IMR-90 (cell line): ENCODE measurements at regions not wholly inside any gene's neighbourhood (a gene's known extent, or its start where the extent isn't known, plus 50 kb on each side); places are given as distances from the start of the nearest gene placed in this dataset.

Source experiments
- ATAC-seq: fragments of 200-7000 bp; cut with Tn5 transposase; 2 replicates; pipeline ENCODE4 v1.9.1; 2020; ENCODE audit warnings: low read depth, mild to moderate bottlenecking, moderate library complexity
- BruUV-seq: library from RNA; stranded (reverse); fragments of 400-500 nt; replicated peaks from 2 replicates; lab custom pipeline; 2021; lab: Mats Ljungman, UMichigan
- CTCF ChIA-PET: fragments of 300-600 bp; formaldehyde crosslinking; extraction: SDS; loops from one replicate; lab custom pipeline; 2021; ENCODE audit warnings: antibody characterized with exemption; lab: Yijun Ruan, JAX
- POLR2A ChIA-PET: fragments of 300-600 bp; sonication (Branson Sonifier 250); formaldehyde crosslinking; loops from one replicate; lab custom pipeline; 2022; ENCODE audit warnings: antibody characterized with exemption; ENCODE audit not compliant: unreplicated experiment; lab: Charles Lee
- DNase-seq: peaks from one replicate; pipeline ENCODE4 v3.0.0; 2013
- H2AFZ ChIP-seq: replicated peaks from 2 replicates; pipeline ENCODE3; 2013; ENCODE audit warnings: low read length, mild to moderate bottlenecking; ENCODE audit not compliant: poor library complexity
- H2AK5ac ChIP-seq: 2 replicates; pipeline ENCODE4 v1.6.1; 2013; ENCODE audit warnings: low read depth, low read length, inconsistent platforms
- H2AK9ac ChIP-seq: replicated peaks from 2 replicates; pipeline ENCODE3; 2013; ENCODE audit warnings: mild to moderate bottlenecking, low read depth, low read length, moderate library complexity; ENCODE audit not compliant: poor library complexity
- H2BK120ac ChIP-seq: 2 replicates; pipeline ENCODE4 v1.6.1; 2013; ENCODE audit warnings: low read depth, low read length, inconsistent platforms
- H2BK15ac ChIP-seq: 3 replicates; pipeline ENCODE4 v1.6.1; 2013; ENCODE audit warnings: low read depth, low read length, inconsistent platforms
- H2BK20ac ChIP-seq: 2 replicates; pipeline ENCODE4 v1.6.1; 2013; ENCODE audit warnings: low read depth, mild to moderate bottlenecking, inconsistent platforms, low read length, moderate library complexity
- H2BK5ac ChIP-seq: 2 replicates; pipeline ENCODE4 v1.6.1; 2013; ENCODE audit warnings: mild to moderate bottlenecking, low read depth, low read length, inconsistent platforms; ENCODE audit not compliant: poor library complexity, severe bottlenecking
- H3K14ac ChIP-seq: replicated peaks from 2 replicates; pipeline ENCODE4 v1.6.1; 2013; ENCODE audit warnings: low read depth, low read length, inconsistent platforms
- H3K18ac ChIP-seq: 2 replicates; pipeline ENCODE4 v1.6.1; 2013; ENCODE audit warnings: low read depth, low read length, control low read depth
- H3K23ac ChIP-seq: 2 replicates; pipeline ENCODE4 v1.6.1; 2013; ENCODE audit warnings: low read depth, low read length, inconsistent platforms
- H3K27ac ChIP-seq: 2 replicates; pipeline ENCODE4 v1.5.1; 2013; ENCODE audit warnings: mild to moderate bottlenecking, control low read depth, low read length; ENCODE audit not compliant: insufficient read depth
- H3K27me3 ChIP-seq: 2 replicates; pipeline ENCODE4 v1.6.1; 2013; ENCODE audit warnings: low read length; ENCODE audit not compliant: control insufficient read depth, insufficient read depth
- H3K36me3 ChIP-seq: 2 replicates; pipeline ENCODE4 v1.6.1; 2013; ENCODE audit warnings: low read length, mixed read lengths; ENCODE audit not compliant: control insufficient read depth, insufficient read depth
- H3K4ac ChIP-seq: 2 replicates; pipeline ENCODE4 v1.6.1; 2013; ENCODE audit warnings: low read depth, low read length, inconsistent platforms
- H3K4me1 ChIP-seq: 2 replicates; pipeline ENCODE4 v1.6.1; 2013; ENCODE audit warnings: low read length, mixed read lengths; ENCODE audit not compliant: control insufficient read depth, insufficient read depth
- H3K4me2 ChIP-seq: 2 replicates; pipeline ENCODE4 v1.6.1; 2013; ENCODE audit warnings: low read depth, mild to moderate bottlenecking, control low read depth, low read length, moderate library complexity
- H3K4me3 ChIP-seq: 2 replicates; pipeline ENCODE4 v1.5.1; 2013; ENCODE audit warnings: low read depth, mild to moderate bottlenecking, control low read depth, low read length, moderate library complexity; ENCODE audit not compliant: insufficient read depth
- H3K56ac ChIP-seq: 2 replicates; pipeline ENCODE4 v1.6.1; 2013; ENCODE audit warnings: low read length, inconsistent platforms; ENCODE audit not compliant: insufficient read depth; ENCODE audit errors: extremely low read depth
- H3K79me1 ChIP-seq, 2 experiments: 2 replicates each; pipeline ENCODE4 v1.6.1; 2013; ENCODE audit warnings: low read length in 2 of 2, inconsistent platforms in 1 of 2, low read depth in 1 of 2
- H3K9ac ChIP-seq: 2 replicates; pipeline ENCODE4 v1.6.1; 2013; ENCODE audit warnings: low read depth, low read length, control low read depth
- H3K9me1 ChIP-seq: 2 replicates; pipeline ENCODE4 v1.6.1; 2013; ENCODE audit warnings: low read length, inconsistent platforms; ENCODE audit not compliant: insufficient read depth
- H3K9me3 ChIP-seq: 2 replicates; pipeline ENCODE4 v1.6.1; 2013; ENCODE audit warnings: low read length; ENCODE audit not compliant: control insufficient read depth, insufficient read depth
- H4K20me1 ChIP-seq: 2 replicates; pipeline ENCODE4 v1.6.1; 2013; ENCODE audit warnings: low read length, inconsistent platforms; ENCODE audit not compliant: insufficient read depth
- H4K5ac ChIP-seq: 2 replicates; pipeline ENCODE4 v1.6.1; 2013; ENCODE audit warnings: mild to moderate bottlenecking, low read depth, low read length, control low read depth
- H4K8ac ChIP-seq, 2 experiments: 2 replicates each; pipeline ENCODE4 v1.6.1; 2013; ENCODE audit warnings: low read depth in 2 of 2, low read length in 2 of 2, control low read depth in 1 of 2, inconsistent platforms in 1 of 2
- H4K91ac ChIP-seq: 2 replicates; pipeline ENCODE4 v1.6.1; 2013; ENCODE audit warnings: low read depth, low read length, inconsistent platforms; ENCODE audit not compliant: insufficient read depth
- CHD1 ChIP-seq: IDR thresholded peaks from 2 replicates; pipeline ENCODE4 v1.6.1; 2012; ENCODE audit warnings: low read depth, low read length, improper control_type of control experiment
- NFE2L2 ChIP-seq: fragments of 150-350 bp; IDR thresholded peaks from 2 replicates; pipeline ENCODE4 v1.6.1; 2016; ENCODE audit warnings: low read depth, mild to moderate bottlenecking, low read length
- RAD21 ChIP-seq: IDR thresholded peaks from 2 replicates; pipeline ENCODE4 v1.6.1; 2012; ENCODE audit warnings: low read length, improper control_type of control experiment
- WGBS, 2 experiments: methylation state at CpG; one replicate each; pipeline versions ENCODE4 v1.1.5 to v1.1.7; 2013; ENCODE audit warnings: missing lambda C conversion rate in 2 of 2; ENCODE audit not compliant: insufficient read length in 1 of 2; ENCODE audit errors: extremely low coverage in 2 of 2; 5-methylcytosine and 5-hydroxymethylcytosine counted together
- dilution Hi-C: fragments of 300-500 bp; cut with HindIII; formaldehyde crosslinking; loops from one replicate; pipeline ENCODE4 v1.14.3; 2018; ENCODE audit warnings: low sequenced_read_pairs; ENCODE audit not compliant: unreplicated experiment
- in situ Hi-C: fragments of 300-500 bp; cut with MboI; formaldehyde crosslinking; loops from 3 replicates; pipeline ENCODE4 v1.14.3; 2019; ENCODE audit warnings: low sequenced_read_pairs, inconsistent platforms, mixed read lengths
- intact Hi-C: fragments of 100-400 bp; cut with micrococcal nuclease; formaldehyde crosslinking; loops from 2 replicates; pipeline ENCODE4 v1.10.0; 2022

DNA sequence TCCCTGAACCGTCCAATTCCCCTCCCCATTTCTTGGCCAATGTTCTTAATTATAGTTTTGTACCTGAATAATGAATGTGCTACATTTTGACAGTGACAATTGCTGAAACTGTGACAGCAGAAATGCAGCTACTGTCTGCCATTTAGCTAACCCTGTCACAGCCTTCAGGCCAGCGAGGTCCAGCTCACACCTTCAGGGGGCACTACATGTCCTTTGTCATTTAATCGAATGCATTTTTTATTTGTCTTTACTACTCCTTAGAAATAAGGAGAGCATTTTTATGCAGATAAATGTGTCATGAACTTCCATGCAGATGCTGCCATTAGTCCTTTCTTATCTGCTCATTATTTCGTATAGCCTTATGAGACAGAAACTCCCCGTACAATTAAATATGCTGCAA is 159.9 kb downstream of the MZT1 start:
- H3K36me3 ChIP-seq = no peaks in the 10 kb centered on the region
- H3K9ac ChIP-seq = no peak overlapping the region
- WGBS, 2 experiments = no CpG with 5 or more reads among the region's 5 CpGs
- BruUV-seq = no TSS peak
- H3K27ac ChIP-seq = no peak overlapping the region
- no peak overlapping the region for H2AFZ ChIP-seq
- ATAC-seq (no peak), DNase-seq (no peak)
- H3K9me1 ChIP-seq = no peaks in the 10 kb centered on the region
- no peak overlapping the region for H4K5ac ChIP-seq
- no peaks in the 10 kb centered on the region for H3K9me3 ChIP-seq
- no peaks in the 10 kb centered on the region for H3K4me1 ChIP-seq
- no peaks in the 10 kb centered on the region for H4K20me1 ChIP-seq
- in situ Hi-C loops = loop anchor here (25.0 kb wide), 1 partner anchor 1255 kb away; no protein-coding TSS in a partner anchor
- no peaks in the 10 kb centered on the region for H3K79me1 ChIP-seq
- H3K4me3 ChIP-seq = no peak overlapping the region
- H3K4me2 ChIP-seq = no peak overlapping the region
- intact Hi-C loops = loop anchor here (10.0 kb wide), 2 partner anchors 1253 to 1943 kb away; no protein-coding TSS in a partner anchor
- H3K23ac ChIP-seq = no peak overlapping the region
- POLR2A ChIA-PET = no interaction called here
- H2BK20ac ChIP-seq = no peak overlapping the region
- TF ChIP-seq RAD21 (no peak), NFE2L2 (no peak), CHD1 (no peak)
- H2AK9ac ChIP-seq = no peak overlapping the region
- no peak overlapping the region for H3K56ac ChIP-seq
- no peaks in the 10 kb centered on the region for H3K27me3 ChIP-seq
- H2BK15ac ChIP-seq = no peak overlapping the region
- H3K4ac ChIP-seq = no peak overlapping the region
- no peak overlapping the region for H2BK120ac ChIP-seq
- no peak overlapping the region for H3K14ac ChIP-seq
- no peak overlapping the region for H4K8ac ChIP-seq
- no peak overlapping the region for H2AK5ac ChIP-seq
- no peak overlapping the region for H3K18ac ChIP-seq
- H4K91ac ChIP-seq = no peak overlapping the region
- dilution Hi-C loops = no loop called here
- CTCF ChIA-PET = no interaction called here
- no peak overlapping the region for H2BK5ac ChIP-seq
